NT2/D1 (cell line): ENCODE measurements at regions not wholly inside any gene's neighbourhood (a gene's known extent, or its start where the extent isn't known, plus 50 kb on each side); places are given as distances from the start of the nearest gene placed in this dataset.

Experiments
- SUZ12 ChIP-seq: IDR thresholded peaks from 2 replicates; pipeline ENCODE4 v1.6.1; 2011; ENCODE audit not compliant: insufficient read length, insufficient read depth; ENCODE audit errors: extremely low read depth
- YY1 ChIP-seq: IDR thresholded peaks from 2 replicates; pipeline ENCODE4 v1.6.1; 2011; ENCODE audit not compliant: insufficient read length, insufficient read depth
- ZNF274 ChIP-seq: IDR thresholded peaks from 2 replicates; pipeline ENCODE4 v1.6.1; 2011; ENCODE audit warnings: mild to moderate bottlenecking, low read depth, low read length

DNA sequence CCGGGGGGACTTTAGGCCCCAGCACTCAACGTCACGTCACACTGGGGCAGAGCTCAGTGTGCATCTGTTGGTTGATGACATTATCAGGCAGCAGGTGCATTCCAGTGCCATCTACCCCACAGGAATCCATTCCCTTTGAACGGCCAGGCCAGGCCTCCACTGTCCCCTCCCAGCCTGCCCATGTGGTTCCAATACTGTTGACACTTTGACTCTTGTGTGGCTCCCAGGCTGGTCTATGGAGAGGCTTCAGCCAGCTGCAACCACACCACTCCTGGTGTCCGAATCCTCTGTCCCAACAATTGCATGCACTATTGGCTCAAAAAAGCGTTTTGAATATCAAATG, 92.0 kb upstream of the SIM2 start:
- no peak for TF ChIP-seq YY1
- TF ChIP-seq ZNF274, result no peak
- no peak for TF ChIP-seq SUZ12
